Activated B cell treated with CpG ODN at 0.5 μM for 24 hours (primary cell): ENCODE measurements at regions not wholly inside any gene's neighbourhood (a gene's known extent, or its start where the extent isn't known, plus 50 kb on each side); places are given as distances from the start of the nearest gene placed in this dataset.

Experiments used
- ATAC-seq: fragments of 200-7000 bp; cut with Tn5 transposase; one replicate; pipeline ENCODE4 v1.10.0; 2021; ENCODE audit warnings: low read depth, mild to moderate bottlenecking, moderate library complexity
- CTCF ChIA-PET: fragments of 350-600 bp; sonication (Branson Sonifier 250); formaldehyde crosslinking; loops from one replicate; lab custom pipeline; 2021; ENCODE audit warnings: antibody characterized with exemption; lab: Charles Lee
- POLR2A ChIA-PET: fragments of 350-600 bp; sonication (Branson Sonifier 250); formaldehyde crosslinking; loops from one replicate; lab custom pipeline; 2021; ENCODE audit warnings: antibody characterized with exemption; lab: Charles Lee
- DNase-seq: peaks from one replicate; pipeline ENCODE4 v3.0.0; 2022
- H3K27ac Mint-ChIP-seq: one replicate; pipeline ENCODE4 v1.8.0; 2020; ENCODE audit warnings: mixed read lengths
- H3K27me3 Mint-ChIP-seq: one replicate; pipeline ENCODE4 v1.8.0; 2021; ENCODE audit warnings: mixed read lengths
- H3K36me3 Mint-ChIP-seq: one replicate; pipeline ENCODE4 v1.8.0; 2021; ENCODE audit warnings: low read depth, mixed read lengths
- H3K4me1 Mint-ChIP-seq: one replicate; pipeline ENCODE4 v1.8.0; 2021; ENCODE audit warnings: mixed read lengths
- H3K4me3 Mint-ChIP-seq: one replicate; pipeline ENCODE4 v1.8.0; 2020; ENCODE audit warnings: mild to moderate bottlenecking, mixed read lengths
- H3K9me3 Mint-ChIP-seq: one replicate; pipeline ENCODE4 v1.8.0; 2020; ENCODE audit warnings: mixed read lengths
- intact Hi-C: fragments of 100-400 bp; cut with micrococcal nuclease; formaldehyde crosslinking; loops from one replicate; pipeline ENCODE4 v1.15.1; 2024
- TF ChIP-seq, protein P1 (sequence below): fragments of 200-600 bp; IDR thresholded peaks from one replicate; pipeline ENCODE4 v1.8.0; 2022; ENCODE audit warnings: antibody characterized with exemption, mild to moderate bottlenecking

DNA sequence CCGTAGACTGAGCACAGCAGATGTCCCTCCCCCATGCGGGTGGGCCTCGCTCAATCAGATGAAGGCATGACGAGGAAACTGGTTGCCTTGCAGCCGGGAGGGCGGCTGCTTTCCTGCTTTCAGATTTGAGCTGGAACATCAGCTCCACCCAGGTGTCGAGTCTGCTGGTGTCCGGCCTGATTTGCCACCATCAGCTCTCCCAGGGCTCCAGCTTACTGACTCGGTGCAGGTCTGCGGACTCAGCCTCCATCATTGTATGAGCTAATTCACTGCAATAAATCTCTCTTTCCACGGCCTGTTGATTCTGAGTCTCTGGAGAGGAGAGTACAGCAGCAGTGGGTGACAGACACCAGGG, 156.2 kb downstream of the KIF26A start:
- intact Hi-C loops: no loop called here
- no peak for ATAC-seq
- Mint-ChIP-seq H3K27ac (no peak overlapping the region), H3K9me3 (no peaks in the 10 kb centered on the region), H3K36me3 (no peaks in the 10 kb centered on the region), H3K4me3 (no peak overlapping the region), H3K27me3 (peaks cover 3% of the 10 kb centered on the region), H3K4me1 (no peaks in the 10 kb centered on the region)
- no peak for DNase-seq
- TF ChIP-seq, protein P1, sequence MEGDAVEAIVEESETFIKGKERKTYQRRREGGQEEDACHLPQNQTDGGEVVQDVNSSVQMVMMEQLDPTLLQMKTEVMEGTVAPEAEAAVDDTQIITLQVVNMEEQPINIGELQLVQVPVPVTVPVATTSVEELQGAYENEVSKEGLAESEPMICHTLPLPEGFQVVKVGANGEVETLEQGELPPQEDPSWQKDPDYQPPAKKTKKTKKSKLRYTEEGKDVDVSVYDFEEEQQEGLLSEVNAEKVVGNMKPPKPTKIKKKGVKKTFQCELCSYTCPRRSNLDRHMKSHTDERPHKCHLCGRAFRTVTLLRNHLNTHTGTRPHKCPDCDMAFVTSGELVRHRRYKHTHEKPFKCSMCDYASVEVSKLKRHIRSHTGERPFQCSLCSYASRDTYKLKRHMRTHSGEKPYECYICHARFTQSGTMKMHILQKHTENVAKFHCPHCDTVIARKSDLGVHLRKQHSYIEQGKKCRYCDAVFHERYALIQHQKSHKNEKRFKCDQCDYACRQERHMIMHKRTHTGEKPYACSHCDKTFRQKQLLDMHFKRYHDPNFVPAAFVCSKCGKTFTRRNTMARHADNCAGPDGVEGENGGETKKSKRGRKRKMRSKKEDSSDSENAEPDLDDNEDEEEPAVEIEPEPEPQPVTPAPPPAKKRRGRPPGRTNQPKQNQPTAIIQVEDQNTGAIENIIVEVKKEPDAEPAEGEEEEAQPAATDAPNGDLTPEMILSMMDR: no peak
- ChIA-PET CTCF (no interaction called here), POLR2A (no interaction called here)

DNA sequence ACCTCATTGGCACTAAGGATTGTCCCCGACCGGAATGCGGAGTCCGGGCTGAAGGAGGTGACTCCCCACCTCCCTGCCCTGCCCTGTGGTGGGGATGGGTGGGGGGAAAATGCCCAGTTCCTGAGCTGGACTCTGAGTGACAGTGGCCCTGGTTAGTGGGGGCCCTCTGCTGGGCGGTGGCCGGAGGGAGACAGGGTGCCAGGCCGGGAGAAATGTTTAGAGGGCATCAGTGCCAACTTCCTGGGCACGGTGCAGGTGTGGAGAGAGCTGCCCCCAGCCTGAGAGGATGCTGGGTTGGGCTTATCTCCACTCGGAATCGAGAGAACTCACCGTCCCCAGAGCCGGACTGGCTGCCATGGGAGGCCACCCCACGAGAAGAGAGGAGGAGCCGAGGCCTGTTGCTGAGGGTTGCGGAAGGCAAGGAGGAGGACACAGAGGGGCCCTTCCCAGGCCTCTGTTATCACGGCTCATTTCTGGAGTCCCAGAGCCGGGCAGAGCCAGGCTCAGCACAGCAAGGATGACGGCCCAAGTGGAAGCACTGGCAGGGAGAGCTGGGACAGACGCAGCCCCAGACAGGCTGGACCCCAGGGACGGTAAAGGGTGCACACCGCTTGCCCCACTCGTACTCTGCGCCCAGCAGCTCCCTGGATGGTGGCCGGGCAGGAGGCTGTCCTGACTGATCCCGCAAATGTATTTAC, 156.7 kb downstream of the KIF26A start:
- TF ChIP-seq, protein P1: no peak
- no peaks in the 10 kb centered on the region for H3K9me3 Mint-ChIP-seq
- POLR2A ChIA-PET: no interaction called here
- no peak for ATAC-seq
- no peaks in the 10 kb centered on the region for H3K36me3 Mint-ChIP-seq
- no peak overlapping the region for H3K27ac Mint-ChIP-seq
- DNase-seq: no peak
- peaks cover 3% of the 10 kb centered on the region for H3K27me3 Mint-ChIP-seq
- intact Hi-C loops: no loop called here
- CTCF ChIA-PET: no interaction called here
- H3K4me1 Mint-ChIP-seq: no peaks in the 10 kb centered on the region
- no peak overlapping the region for H3K4me3 Mint-ChIP-seq

DNA sequence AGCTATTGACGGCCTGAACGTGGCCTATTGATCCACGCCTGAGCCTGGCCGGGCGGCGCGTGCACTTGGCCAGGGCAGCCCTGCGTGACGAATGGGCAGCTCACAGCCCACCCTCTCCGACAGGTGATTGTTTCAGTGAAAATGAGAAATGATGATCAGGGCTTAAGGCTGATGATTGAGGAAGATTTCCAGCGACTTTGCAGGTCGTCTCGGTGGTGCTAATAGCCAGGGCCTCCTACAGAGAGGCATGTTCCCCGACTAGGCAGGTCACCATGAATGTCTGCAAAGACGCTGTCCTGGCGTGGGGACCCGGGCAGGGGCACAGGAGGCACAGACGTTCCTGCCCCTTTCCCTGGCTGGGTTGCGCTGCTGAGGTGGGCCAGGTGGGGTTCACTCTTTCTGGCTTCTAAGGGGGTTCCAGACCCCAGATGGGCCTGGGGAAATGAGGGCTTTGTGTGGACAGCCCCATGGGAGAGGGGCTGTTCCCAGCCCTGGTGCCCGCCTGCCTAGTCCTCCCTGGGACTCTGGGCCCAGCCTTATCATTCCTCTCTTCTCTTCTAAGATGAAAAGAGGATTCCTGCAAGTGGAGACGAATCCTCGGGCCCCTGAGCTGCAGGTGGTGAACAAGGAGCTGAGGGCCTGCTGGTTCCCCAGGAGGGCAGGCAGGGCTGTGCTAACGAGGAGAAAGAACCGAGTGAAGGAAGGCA, 157.4 kb downstream of the KIF26A start:
- peaks cover 3% of the 10 kb centered on the region for H3K27me3 Mint-ChIP-seq

DNA sequence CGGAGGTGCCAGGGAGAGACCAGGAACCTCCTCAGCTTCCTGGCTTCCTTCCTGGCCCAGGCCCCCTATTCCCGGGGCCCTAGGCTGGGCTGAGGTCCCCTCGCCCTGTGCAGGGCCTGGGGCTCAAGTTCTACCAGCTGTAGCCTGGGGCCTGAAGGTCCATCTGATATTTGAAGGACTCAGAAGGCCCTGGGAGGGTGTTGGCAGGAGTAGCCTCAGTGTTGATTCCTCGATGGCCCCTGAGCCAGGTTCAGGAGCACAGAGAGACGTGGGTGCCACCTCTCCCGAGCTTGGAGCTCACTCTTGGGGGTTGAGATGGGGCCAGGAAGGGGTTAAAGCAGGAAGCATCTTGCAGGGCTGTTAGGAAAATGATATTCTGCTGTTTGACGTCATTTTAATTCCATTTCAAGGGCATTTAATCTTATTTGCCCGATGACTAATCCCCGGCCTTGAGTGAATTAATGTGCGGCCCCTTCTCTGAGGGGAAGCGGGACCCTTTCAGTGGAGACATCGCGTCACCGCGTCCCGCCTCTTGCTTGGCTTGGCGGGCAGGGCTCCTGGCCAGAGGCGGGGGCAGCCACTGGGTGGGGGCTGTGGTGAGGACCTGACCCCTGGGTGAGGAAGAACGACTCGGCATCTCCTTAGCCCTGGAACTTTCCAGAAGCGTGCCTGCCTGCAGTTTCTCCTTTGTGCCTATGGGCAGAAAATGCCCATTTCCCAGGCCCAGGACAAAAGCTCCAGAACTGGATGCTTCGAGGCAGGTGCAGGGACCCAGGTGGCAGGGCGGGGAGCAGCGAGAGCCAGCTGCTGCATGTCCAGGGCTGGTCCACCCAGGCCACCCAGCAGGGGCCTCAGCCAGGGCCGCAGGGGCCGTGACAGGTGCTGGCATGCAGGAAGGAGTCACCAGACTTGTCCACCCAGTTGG, 158.3 kb downstream of the KIF26A start:
- no peak overlapping the region for H3K27ac Mint-ChIP-seq
- no peaks in the 10 kb centered on the region for H3K4me1 Mint-ChIP-seq
- ATAC-seq (no peak), DNase-seq (no peak)
- no peaks in the 10 kb centered on the region for H3K36me3 Mint-ChIP-seq
- no peaks in the 10 kb centered on the region for H3K9me3 Mint-ChIP-seq
- peaks cover 3% of the 10 kb centered on the region for H3K27me3 Mint-ChIP-seq
- CTCF ChIA-PET: no interaction called here
- POLR2A ChIA-PET: no interaction called here
- TF ChIP-seq, protein P1: no peak
- intact Hi-C loops: no loop called here
- no peak overlapping the region for H3K4me3 Mint-ChIP-seq

More for the DNA sequence above, 157.4 kb downstream of the KIF26A start:
- no peaks in the 10 kb centered on the region for H3K36me3 Mint-ChIP-seq
- DNase-seq (no peak), ATAC-seq (no peak)
- H3K4me3 Mint-ChIP-seq: no peak overlapping the region
- ChIA-PET CTCF (no interaction called here), POLR2A (no interaction called here)
- H3K4me1 Mint-ChIP-seq: no peaks in the 10 kb centered on the region
- H3K27ac Mint-ChIP-seq: no peak overlapping the region
- TF ChIP-seq, protein P1: no peak
- intact Hi-C loops: no loop called here
- H3K9me3 Mint-ChIP-seq: no peaks in the 10 kb centered on the region

DNA sequence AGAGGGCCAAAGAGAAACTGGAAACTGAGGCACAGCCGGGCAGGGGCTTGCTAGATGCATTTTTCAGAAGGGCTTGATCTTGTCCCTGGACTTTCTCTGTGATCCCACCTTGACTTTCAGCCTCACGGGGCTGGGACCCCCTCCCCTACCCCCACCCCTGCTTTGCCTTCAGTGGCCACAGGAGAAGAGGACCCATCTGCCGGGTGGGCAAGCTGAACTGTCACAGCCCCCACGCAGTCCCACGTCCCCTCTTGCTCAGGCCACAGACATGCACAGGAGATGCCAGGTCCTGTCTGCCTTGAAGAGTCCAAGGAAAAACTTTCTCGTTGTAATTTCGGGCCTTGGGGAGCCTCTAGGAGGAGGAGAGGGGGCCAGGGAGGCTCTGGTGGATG, 158.9 kb downstream of the KIF26A start:
- H3K36me3 Mint-ChIP-seq: no peaks in the 10 kb centered on the region
- ChIA-PET CTCF (no interaction called here), POLR2A (no interaction called here)
- no peak for DNase-seq
- no peaks in the 10 kb centered on the region for H3K9me3 Mint-ChIP-seq
- ATAC-seq: no peak
- no peak overlapping the region for H3K27ac Mint-ChIP-seq
- H3K27me3 Mint-ChIP-seq: peaks cover 3% of the 10 kb centered on the region
- intact Hi-C loops: no loop called here
- no peak overlapping the region for H3K4me3 Mint-ChIP-seq
- TF ChIP-seq, protein P1: no peak
- H3K4me1 Mint-ChIP-seq: no peaks in the 10 kb centered on the region
